GM23338 (cell line): ENCODE measurements at regions not wholly inside any gene's neighbourhood (a gene's known extent, or its start where the extent isn't known, plus 50 kb on each side); places are given as distances from the start of the nearest gene placed in this dataset.

Source experiments
- ATAC-seq: fragments of 200-7000 bp; cut with Tn5 transposase; 3 replicates; pipeline ENCODE4 v1.9.1; 2020
- DNase-seq: peaks from one replicate; pipeline ENCODE4 v3.0.0-alpha.2; 2015; ENCODE audit warnings: low spot score
- H2AFZ ChIP-seq: fragments of 200-600 bp; sonication (generic); 2 replicates; pipeline ENCODE4 v1.8.0; 2016; ENCODE audit warnings: antibody characterized with exemption, mild to moderate bottlenecking, moderate library complexity
- H3F3A ChIP-seq: fragments of 200-600 bp; sonication (generic); replicated peaks from 2 replicates; pipeline ENCODE4 v1.8.0; 2017; ENCODE audit warnings: antibody characterized with exemption, mixed run types, low read depth
- H3K27ac ChIP-seq: fragments of 200-600 bp; sonication (generic); 2 replicates; pipeline ENCODE4 v1.6.1; 2016; ENCODE audit warnings: low read depth
- H3K27me3 ChIP-seq: fragments of 200-600 bp; sonication (generic); 2 replicates; pipeline ENCODE4 v1.8.0; 2016; ENCODE audit warnings: mild to moderate bottlenecking, mixed run types, moderate library complexity; ENCODE audit not compliant: insufficient read depth
- H3K36me3 ChIP-seq: fragments of 200-600 bp; sonication (generic); 2 replicates; pipeline ENCODE4 v1.8.0; 2016; ENCODE audit warnings: mild to moderate bottlenecking; ENCODE audit not compliant: insufficient read depth
- H3K4me1 ChIP-seq: fragments of 200-600 bp; sonication (generic); 2 replicates; pipeline ENCODE4 v1.8.0; 2016; ENCODE audit warnings: mild to moderate bottlenecking, moderate library complexity; ENCODE audit not compliant: insufficient read depth
- H3K4me2 ChIP-seq: fragments of 200-600 bp; sonication (generic); 2 replicates; pipeline ENCODE4 v1.7.1; 2017; ENCODE audit warnings: mixed run types
- H3K4me3 ChIP-seq: fragments of 200-600 bp; sonication (generic); 2 replicates; pipeline ENCODE4 v1.6.1; 2016; ENCODE audit warnings: mixed run types
- H3K79me2 ChIP-seq: fragments of 200-600 bp; sonication (generic); replicated peaks from 2 replicates; pipeline ENCODE4 v1.8.0; 2017; ENCODE audit warnings: mild to moderate bottlenecking; ENCODE audit not compliant: insufficient read depth
- H3K9me2 ChIP-seq: fragments of 200-600 bp; sonication (generic); 2 replicates; pipeline ENCODE4 v1.8.0; 2017; ENCODE audit not compliant: insufficient read depth
- H4K20me1 ChIP-seq: fragments of 200-600 bp; sonication (generic); replicated peaks from 2 replicates; pipeline ENCODE4 v1.8.0; 2017; ENCODE audit warnings: mild to moderate bottlenecking; ENCODE audit not compliant: insufficient read depth
- H3K27ac Mint-ChIP-seq: 2 replicates; pipeline ENCODE4 v1.8.0; 2020; ENCODE audit warnings: inconsistent platforms, mild to moderate bottlenecking, moderate library complexity, mixed read lengths
- H3K27me3 Mint-ChIP-seq: 3 replicates; pipeline ENCODE4 v1.8.0; 2022; ENCODE audit warnings: low read depth, mild to moderate bottlenecking, moderate library complexity, mixed read lengths, inconsistent platforms; ENCODE audit not compliant: insufficient read depth, poor library complexity
- H3K36me3 Mint-ChIP-seq: 3 replicates; pipeline ENCODE4 v1.8.0; 2021; ENCODE audit warnings: low read depth, mild to moderate bottlenecking, inconsistent platforms, moderate library complexity, mixed read lengths
- H3K4me1 Mint-ChIP-seq: 3 replicates; pipeline ENCODE4 v1.8.0; 2020; ENCODE audit warnings: mild to moderate bottlenecking, inconsistent platforms, mixed read lengths
- H3K4me3 Mint-ChIP-seq: 3 replicates; pipeline ENCODE4 v1.8.0; 2021; ENCODE audit warnings: moderate library complexity, mild to moderate bottlenecking, inconsistent platforms, mixed read lengths
- H3K9me3 Mint-ChIP-seq: 3 replicates; pipeline ENCODE4 v1.8.0; 2020; ENCODE audit warnings: moderate library complexity, mild to moderate bottlenecking, inconsistent platforms, mixed read lengths
- CREB1 ChIP-seq: fragments of 250-450 bp; sonication (Bioruptor Pico); IDR thresholded peaks from 2 replicates; pipeline ENCODE4 v1.5.0; 2020; ENCODE audit warnings: low read depth, mild to moderate bottlenecking, moderate library complexity
- ETS1 ChIP-seq: IDR thresholded peaks from 2 replicates; pipeline ENCODE4 v1.6.1; 2016; ENCODE audit warnings: antibody characterized with exemption
- EZH2phosphoT487 ChIP-seq: fragments of 200-600 bp; sonication (generic); IDR thresholded peaks from one replicate; pipeline ENCODE4 v1.8.1; 2018; ENCODE audit warnings: antibody characterized with exemption; ENCODE audit not compliant: unreplicated experiment
- JUNB ChIP-seq: IDR thresholded peaks from one replicate; pipeline ENCODE4 v1.6.1; 2016; ENCODE audit warnings: antibody characterized with exemption; ENCODE audit not compliant: unreplicated experiment
- NANOG ChIP-seq: IDR thresholded peaks from 2 replicates; pipeline ENCODE4 v1.6.1; 2016; ENCODE audit warnings: antibody characterized with exemption, borderline replicate concordance
- POLR2AphosphoS5 ChIP-seq: IDR thresholded peaks from 2 replicates; pipeline ENCODE4 v1.6.1; 2016; ENCODE audit warnings: antibody characterized with exemption, low read depth
- STAT1 ChIP-seq: IDR thresholded peaks from one replicate; pipeline ENCODE4 v1.6.1; 2016; ENCODE audit warnings: antibody characterized with exemption; ENCODE audit not compliant: unreplicated experiment
- ZNF114 ChIP-seq: fragments of 250-450 bp; sonication (Bioruptor Pico); IDR thresholded peaks from 2 replicates; pipeline ENCODE4 v1.5.0; 2020; ENCODE audit warnings: mild to moderate bottlenecking, moderate library complexity
- TF ChIP-seq, protein P1 (sequence below): IDR thresholded peaks from one replicate; pipeline ENCODE4 v1.6.1; 2018; ENCODE audit warnings: antibody characterized with exemption; ENCODE audit not compliant: unreplicated experiment
- TF ChIP-seq, protein P2 (sequence below): fragments of 250-450 bp; sonication (Bioruptor Pico); IDR thresholded peaks from 2 replicates; pipeline ENCODE4 v1.5.0; 2020; ENCODE audit warnings: mild to moderate bottlenecking, moderate library complexity

DNA sequence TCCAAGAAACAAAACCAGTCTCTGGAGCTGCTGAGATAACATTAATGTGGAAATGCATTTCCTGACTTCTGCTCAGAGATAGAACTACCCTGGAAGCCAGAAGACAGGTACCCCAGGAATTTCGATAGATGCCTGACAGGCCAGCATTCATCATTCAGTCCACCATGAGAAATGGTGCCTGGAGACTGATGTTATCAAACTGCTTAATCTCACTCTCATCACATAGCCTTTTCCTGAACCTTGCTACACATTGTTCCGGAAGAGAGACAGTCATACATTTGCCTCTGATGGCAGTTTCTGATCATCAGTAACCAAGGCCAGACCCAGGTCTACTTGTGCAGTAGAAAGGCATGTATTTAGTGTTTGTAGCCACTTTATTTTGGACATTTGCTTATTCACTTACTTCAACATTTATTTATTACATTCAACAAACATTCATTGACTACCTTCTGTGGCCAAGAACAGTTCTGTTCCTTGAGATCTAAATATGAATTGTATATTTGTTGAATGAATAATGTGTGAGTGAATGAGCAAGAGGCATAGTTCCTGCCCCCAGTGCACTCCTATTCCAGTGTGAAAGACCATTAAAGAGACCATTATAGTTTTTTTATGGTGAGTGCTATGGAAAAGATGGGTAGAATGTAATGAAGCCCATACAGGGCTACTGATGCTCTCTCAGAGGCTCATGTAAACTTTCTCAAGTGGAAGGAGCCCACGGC lies 485.7 kb downstream of the NUF2 start (continued):
- TF ChIP-seq, protein P1, sequence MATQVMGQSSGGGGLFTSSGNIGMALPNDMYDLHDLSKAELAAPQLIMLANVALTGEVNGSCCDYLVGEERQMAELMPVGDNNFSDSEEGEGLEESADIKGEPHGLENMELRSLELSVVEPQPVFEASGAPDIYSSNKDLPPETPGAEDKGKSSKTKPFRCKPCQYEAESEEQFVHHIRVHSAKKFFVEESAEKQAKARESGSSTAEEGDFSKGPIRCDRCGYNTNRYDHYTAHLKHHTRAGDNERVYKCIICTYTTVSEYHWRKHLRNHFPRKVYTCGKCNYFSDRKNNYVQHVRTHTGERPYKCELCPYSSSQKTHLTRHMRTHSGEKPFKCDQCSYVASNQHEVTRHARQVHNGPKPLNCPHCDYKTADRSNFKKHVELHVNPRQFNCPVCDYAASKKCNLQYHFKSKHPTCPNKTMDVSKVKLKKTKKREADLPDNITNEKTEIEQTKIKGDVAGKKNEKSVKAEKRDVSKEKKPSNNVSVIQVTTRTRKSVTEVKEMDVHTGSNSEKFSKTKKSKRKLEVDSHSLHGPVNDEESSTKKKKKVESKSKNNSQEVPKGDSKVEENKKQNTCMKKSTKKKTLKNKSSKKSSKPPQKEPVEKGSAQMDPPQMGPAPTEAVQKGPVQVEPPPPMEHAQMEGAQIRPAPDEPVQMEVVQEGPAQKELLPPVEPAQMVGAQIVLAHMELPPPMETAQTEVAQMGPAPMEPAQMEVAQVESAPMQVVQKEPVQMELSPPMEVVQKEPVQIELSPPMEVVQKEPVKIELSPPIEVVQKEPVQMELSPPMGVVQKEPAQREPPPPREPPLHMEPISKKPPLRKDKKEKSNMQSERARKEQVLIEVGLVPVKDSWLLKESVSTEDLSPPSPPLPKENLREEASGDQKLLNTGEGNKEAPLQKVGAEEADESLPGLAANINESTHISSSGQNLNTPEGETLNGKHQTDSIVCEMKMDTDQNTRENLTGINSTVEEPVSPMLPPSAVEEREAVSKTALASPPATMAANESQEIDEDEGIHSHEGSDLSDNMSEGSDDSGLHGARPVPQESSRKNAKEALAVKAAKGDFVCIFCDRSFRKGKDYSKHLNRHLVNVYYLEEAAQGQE: no peak
- no peak for TF ChIP-seq ZNF114

DNA sequence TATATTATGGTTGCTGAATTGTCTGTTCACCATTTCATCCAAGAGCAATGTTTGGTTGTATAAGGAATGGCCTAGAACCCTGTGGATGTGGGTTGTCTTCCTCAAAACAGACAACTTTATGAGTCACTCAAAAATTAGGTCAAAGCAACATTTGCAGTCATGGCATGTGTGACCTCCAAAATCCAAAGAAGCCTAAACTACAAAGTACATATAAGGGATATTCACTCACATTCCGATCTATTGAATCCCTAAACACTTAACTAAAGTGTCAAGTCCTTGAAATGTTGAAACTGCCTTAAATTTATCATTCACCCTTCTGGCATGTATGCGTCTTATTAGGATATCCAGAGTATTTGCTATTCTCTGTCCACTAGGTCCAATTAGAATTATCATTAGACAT lies 491.5 kb downstream of the NUF2 start:
- no peaks in the 10 kb centered on the region for H3K36me3 ChIP-seq
- Mint-ChIP-seq H3K27me3 (no peaks in the 10 kb centered on the region), H3K4me3 (no peak overlapping the region), H3K9me3 (no peaks in the 10 kb centered on the region; the same call in 1 of the 3 replicates), H3K27ac (no peak overlapping the region), H3K4me1 (peaks cover 5% of the 10 kb centered on the region; the same call in 2 of the 3 replicates), H3K36me3 (no peaks in the 10 kb centered on the region)
- DNase-seq (no peak), ATAC-seq (no peak)
- H3K4me3 ChIP-seq: no peak overlapping the region
- no peaks in the 10 kb centered on the region for H3K79me2 ChIP-seq
- no peak overlapping the region for H3K27ac ChIP-seq
- H3K4me1 ChIP-seq: peaks cover 9% of the 10 kb centered on the region; the same call in 1 of the 2 replicates
- no peaks in the 10 kb centered on the region for H3F3A ChIP-seq
- no peak overlapping the region for H3K4me2 ChIP-seq
- H4K20me1 ChIP-seq: no peaks in the 10 kb centered on the region
- H2AFZ ChIP-seq: no peak overlapping the region
- peaks cover 22% of the 10 kb centered on the region; the same call in 1 of the 2 replicates for H3K9me2 ChIP-seq
- no peaks in the 10 kb centered on the region for H3K27me3 ChIP-seq
- TF ChIP-seq NANOG (no peak), CREB1 (CRISPR knock-in tag) (no peak), POLR2AphosphoS5 (no peak), EZH2phosphoT487 (no peak), STAT1 (no peak), JUNB (no peak), ETS1 (no peak)
- TF ChIP-seq, protein P2, sequence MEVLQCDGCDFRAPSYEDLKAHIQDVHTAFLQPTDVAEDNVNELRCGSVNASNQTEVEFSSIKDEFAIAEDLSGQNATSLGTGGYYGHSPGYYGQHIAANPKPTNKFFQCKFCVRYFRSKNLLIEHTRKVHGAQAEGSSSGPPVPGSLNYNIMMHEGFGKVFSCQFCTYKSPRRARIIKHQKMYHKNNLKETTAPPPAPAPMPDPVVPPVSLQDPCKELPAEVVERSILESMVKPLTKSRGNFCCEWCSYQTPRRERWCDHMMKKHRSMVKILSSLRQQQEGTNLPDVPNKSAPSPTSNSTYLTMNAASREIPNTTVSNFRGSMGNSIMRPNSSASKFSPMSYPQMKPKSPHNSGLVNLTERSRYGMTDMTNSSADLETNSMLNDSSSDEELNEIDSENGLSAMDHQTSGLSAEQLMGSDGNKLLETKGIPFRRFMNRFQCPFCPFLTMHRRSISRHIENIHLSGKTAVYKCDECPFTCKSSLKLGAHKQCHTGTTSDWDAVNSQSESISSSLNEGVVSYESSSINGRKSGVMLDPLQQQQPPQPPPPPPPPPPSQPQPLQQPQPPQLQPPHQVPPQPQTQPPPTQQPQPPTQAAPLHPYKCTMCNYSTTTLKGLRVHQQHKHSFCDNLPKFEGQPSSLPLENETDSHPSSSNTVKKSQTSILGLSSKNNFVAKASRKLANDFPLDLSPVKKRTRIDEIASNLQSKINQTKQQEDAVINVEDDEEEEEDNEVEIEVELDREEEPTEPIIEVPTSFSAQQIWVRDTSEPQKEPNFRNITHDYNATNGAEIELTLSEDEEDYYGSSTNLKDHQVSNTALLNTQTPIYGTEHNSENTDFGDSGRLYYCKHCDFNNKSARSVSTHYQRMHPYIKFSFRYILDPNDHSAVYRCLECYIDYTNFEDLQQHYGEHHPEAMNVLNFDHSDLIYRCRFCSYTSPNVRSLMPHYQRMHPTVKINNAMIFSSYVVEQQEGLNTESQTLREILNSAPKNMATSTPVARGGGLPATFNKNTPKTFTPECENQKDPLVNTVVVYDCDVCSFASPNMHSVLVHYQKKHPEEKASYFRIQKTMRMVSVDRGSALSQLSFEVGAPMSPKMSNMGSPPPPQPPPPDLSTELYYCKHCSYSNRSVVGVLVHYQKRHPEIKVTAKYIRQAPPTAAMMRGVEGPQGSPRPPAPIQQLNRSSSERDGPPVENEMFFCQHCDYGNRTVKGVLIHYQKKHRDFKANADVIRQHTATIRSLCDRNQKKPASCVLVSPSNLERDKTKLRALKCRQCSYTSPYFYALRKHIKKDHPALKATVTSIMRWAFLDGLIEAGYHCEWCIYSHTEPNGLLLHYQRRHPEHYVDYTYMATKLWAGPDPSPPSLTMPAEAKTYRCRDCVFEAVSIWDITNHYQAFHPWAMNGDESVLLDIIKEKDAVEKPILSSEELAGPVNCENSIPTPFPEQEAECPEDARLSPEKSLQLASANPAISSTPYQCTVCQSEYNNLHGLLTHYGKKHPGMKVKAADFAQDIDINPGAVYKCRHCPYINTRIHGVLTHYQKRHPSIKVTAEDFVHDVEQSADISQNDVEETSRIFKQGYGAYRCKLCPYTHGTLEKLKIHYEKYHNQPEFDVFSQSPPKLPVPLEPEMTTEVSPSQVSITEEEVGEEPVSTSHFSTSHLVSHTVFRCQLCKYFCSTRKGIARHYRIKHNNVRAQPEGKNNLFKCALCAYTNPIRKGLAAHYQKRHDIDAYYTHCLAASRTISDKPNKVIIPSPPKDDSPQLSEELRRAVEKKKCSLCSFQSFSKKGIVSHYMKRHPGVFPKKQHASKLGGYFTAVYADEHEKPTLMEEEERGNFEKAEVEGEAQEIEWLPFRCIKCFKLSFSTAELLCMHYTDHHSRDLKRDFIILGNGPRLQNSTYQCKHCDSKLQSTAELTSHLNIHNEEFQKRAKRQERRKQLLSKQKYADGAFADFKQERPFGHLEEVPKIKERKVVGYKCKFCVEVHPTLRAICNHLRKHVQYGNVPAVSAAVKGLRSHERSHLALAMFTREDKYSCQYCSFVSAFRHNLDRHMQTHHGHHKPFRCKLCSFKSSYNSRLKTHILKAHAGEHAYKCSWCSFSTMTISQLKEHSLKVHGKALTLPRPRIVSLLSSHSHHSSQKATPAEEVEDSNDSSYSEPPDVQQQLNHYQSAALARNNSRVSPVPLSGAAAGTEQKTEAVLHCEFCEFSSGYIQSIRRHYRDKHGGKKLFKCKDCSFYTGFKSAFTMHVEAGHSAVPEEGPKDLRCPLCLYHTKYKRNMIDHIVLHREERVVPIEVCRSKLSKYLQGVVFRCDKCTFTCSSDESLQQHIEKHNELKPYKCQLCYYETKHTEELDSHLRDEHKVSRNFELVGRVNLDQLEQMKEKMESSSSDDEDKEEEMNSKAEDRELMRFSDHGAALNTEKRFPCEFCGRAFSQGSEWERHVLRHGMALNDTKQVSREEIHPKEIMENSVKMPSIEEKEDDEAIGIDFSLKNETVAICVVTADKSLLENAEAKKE (CRISPR knock-in tag): no peak
- TF ChIP-seq, protein P1: no peak
